NCI-H510A treated with DMSO at 0.1 percent for 48 hours (cell line): ENCODE measurements at regions not wholly inside any gene's neighbourhood (a gene's known extent, or its start where the extent isn't known, plus 50 kb on each side); places are given as distances from the start of the nearest gene placed in this dataset.
"Not testable (repeated sequence)": the region's sequence is repeated elsewhere in the genome, so short reads cannot be mapped to it uniquely, and the experiment has no call there.

Experiments used
- DNase-seq: peaks from one replicate; lab custom pipeline; 2025; lab: John Stamatoyannopoulos, UW

- not testable (repeated sequence) for DNase-seq
Observed at GRCh38 chr3:144023543-144023942, 51.9 kb downstream of the DIPK2A start.

- no peak for DNase-seq
Observed at GRCh38 chr3:144028798-144029411, 57.3 kb downstream of the DIPK2A start.

- DNase-seq: no peak
Observed at GRCh38 chr3:144029769-144030168, 58.1 kb downstream of the DIPK2A start.

GRCh38 chr3:144031938-144032337 is 60.3 kb downstream of the DIPK2A start:
- no peak for DNase-seq

- no peak for DNase-seq
Observed at GRCh38 chr3:144032531-144033239, 61.1 kb downstream of the DIPK2A start.

- DNase-seq: no peak
Observed at GRCh38 chr3:144033240-144033589, 61.6 kb downstream of the DIPK2A start.

GRCh38 chr3:144033863-144034262 is 62.2 kb downstream of the DIPK2A start:
- DNase-seq: no peak

- DNase-seq: no peak
Observed at GRCh38 chr3:144034715-144035290, 63.2 kb downstream of the DIPK2A start.

- no peak for DNase-seq
Observed at GRCh38 chr3:144036498-144036897, 64.9 kb downstream of the DIPK2A start.

GRCh38 chr3:144039661-144040060 is 68.0 kb downstream of the DIPK2A start:
- no peak for DNase-seq

- no peak for DNase-seq
Observed at GRCh38 chr3:144041960-144042556, 70.4 kb downstream of the DIPK2A start.

GRCh38 chr3:144045766-144046165 is 74.1 kb downstream of the DIPK2A start:
- DNase-seq: no peak

- no peak for DNase-seq
Observed at GRCh38 chr3:144049374-144049773, 77.8 kb downstream of the DIPK2A start.

- DNase-seq: no peak
Observed at GRCh38 chr3:144051211-144051610, 79.6 kb downstream of the DIPK2A start.

- no peak for DNase-seq
Observed at GRCh38 chr3:144052275-144052674, 80.7 kb downstream of the DIPK2A start.

GRCh38 chr3:144053121-144053520 is 81.5 kb downstream of the DIPK2A start:
- DNase-seq: no peak

GRCh38 chr3:144054766-144055165 is 83.1 kb downstream of the DIPK2A start:
- DNase-seq: no peak

GRCh38 chr3:144055604-144056003 is 84.0 kb downstream of the DIPK2A start:
- no peak for DNase-seq

- no peak for DNase-seq
Observed at GRCh38 chr3:144058713-144059112, 87.1 kb downstream of the DIPK2A start.

GRCh38 chr3:144059481-144059880 is 87.9 kb downstream of the DIPK2A start:
- DNase-seq: no peak

GRCh38 chr3:144060881-144061280 is 89.3 kb downstream of the DIPK2A start:
- DNase-seq: no peak

GRCh38 chr3:144063306-144063705 is 91.7 kb downstream of the DIPK2A start:
- DNase-seq: no peak

GRCh38 chr3:144067059-144067458 is 95.4 kb downstream of the DIPK2A start:
- no peak for DNase-seq
